HG02678 (cell line): ENCODE measurements at regions not wholly inside any gene's neighbourhood (a gene's known extent, or its start where the extent isn't known, plus 50 kb on each side); places are given as distances from the start of the nearest gene placed in this dataset.
"Not testable (repeated sequence)": the region's sequence is repeated elsewhere in the genome, so short reads cannot be mapped to it uniquely, and the experiment has no call there.

ENCODE experiments used
- ATAC-seq: cut with Tn5 transposase; IDR thresholded peaks from one replicate; pipeline ENCODE4 v1.9.1; 2021; ENCODE audit warnings: mild to moderate bottlenecking, moderate library complexity; ENCODE audit not compliant: unreplicated experiment

DNA sequence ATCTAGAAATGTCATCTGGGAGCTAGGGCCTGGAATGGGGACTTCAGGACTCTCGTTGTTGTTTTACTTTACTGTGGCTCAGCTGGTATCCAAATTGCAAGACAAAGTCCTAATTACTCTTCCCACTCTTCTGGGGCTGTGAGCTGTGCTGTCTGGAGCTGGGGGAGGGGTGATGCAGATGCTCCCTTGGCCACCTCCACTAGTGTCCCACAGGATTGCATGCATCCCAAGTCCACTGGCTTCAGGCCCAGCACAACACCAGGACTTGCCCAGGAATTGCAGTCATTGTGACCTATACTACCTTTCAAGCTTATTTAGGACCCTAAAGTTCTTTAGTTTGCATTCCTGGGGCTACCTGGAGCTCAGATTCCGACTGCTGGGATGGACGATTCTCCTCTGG lies 366.1 kb upstream of the FAM47C start:
- ATAC-seq: no peak

DNA sequence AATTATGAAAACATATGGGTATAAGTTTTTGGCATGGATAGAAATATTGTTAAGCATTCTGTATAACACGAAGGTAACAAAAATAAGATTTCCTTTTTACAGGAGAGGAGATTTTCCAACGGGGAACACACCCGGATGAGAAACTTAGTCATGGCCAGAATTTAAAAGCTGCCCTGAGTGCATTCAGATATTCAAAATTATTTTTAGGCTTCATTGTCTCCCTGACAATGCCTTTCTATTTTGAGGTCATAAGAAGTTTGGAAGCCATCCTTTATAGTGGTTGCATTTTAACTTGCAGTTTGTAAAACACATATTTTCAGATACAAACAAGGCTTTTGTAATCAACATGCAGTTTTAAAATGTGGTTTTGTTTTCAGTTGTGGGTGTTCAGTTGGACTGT lies 357.5 kb upstream of the FAM47C start:
- ATAC-seq: no peak

GRCh38 chrX:36683507-36683906 lies 324.7 kb upstream of the FAM47C start:
- no peak for ATAC-seq

- ATAC-seq: no peak
Observed at GRCh38 chrX:36684053-36684452, 324.1 kb upstream of the FAM47C start.

DNA sequence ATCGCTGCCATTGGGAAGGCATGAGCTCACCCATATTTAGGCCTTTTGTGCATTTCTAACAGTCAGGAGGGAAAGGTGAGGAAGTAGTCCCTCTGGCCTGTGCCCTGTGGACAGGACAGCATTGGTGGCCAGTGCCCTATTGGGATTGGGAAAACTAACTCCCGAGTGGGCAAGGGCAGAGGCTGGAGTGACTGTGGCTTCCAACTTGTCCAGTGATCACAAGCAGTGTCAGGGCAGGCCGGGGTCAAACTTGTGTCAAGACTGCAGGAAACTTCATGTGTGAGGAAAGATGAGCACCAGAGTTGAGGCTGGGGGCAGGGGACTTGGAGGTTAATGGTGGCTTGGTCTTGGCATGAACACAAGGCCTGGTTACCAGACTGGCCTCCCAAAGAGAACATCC lies 286.2 kb upstream of the FAM47C start:
- ATAC-seq: no peak

DNA sequence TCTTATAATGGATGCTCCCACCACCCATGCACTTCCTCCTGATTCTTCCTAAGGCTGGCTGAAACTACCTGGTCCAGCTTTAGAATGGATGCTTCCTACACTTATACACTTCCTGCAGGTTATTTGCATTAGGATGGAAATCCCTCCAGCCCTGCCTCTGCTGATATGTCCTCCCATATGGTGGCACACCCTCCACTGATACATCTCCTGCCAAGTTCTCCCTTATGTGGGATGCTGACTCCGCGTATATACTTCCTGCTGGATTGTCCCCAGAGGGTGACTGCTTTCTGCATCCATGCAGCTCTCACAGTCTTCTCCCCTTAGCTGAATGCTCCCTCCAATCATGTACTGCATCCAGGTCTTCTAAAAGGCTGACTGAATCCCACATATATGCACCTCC lies 254.6 kb upstream of the FAM47C start:
- no peak for ATAC-seq

DNA sequence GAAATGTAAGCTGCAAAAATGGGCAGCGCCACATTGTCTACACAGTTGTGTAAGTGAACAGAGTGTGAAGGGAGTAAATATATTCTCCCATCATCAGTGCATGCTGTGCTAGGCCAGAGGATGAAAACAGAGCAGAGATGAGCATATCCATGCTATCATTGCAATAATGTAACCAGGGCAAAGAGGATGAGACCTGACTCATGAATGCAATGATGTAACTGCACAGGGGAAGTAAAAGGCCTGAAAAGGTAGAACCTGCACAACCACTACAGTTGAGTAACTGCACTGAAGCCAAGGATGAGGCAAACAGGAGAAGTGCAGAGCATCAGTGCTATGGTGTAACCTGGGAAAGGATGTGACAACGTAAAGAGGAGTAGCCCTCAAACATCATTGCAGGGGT lies 220.4 kb upstream of the FAM47C start:
- no peak for ATAC-seq

DNA sequence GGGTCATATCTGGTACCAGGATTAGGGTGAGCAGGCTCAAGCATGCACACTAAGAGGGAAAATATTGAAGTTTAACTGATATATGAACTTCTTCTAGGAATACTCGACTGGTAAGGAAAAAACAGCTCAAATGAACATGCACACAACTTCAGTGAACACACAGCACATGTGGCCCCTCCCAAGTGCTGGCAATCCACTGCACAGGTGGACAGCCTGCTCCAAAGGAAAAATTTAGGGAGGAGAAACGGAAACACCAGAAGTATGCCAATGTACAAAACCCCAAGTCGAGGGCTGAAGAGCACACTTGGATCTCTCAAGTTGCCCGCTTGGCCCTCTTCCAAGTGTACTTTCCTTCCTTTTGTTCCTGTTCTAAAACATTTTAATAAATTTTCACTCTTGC lies 205.0 kb upstream of the FAM47C start:
- ATAC-seq: no peak

GRCh38 chrX:36804066-36804465 lies 204.1 kb upstream of the FAM47C start:
- ATAC-seq: no peak

DNA sequence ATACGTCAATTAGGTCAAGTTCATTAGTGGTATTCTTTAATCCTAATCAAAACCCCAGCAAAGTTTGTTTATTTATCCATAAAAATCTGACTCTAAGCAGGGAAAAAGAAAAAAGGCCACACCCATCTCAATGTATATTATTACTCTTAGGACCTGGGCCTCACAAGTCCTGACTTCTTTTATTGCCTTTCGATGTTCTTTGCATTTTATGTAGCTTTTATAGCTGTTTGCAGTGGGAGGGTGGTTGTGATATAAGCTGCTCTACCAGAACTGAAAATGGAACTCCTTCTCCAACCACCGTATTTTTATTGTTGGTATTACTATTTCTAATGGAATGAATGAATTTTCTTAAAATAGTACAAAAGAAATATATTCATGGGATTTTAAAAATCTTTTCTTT lies 163.3 kb upstream of the FAM47C start:
- ATAC-seq: no peak

DNA sequence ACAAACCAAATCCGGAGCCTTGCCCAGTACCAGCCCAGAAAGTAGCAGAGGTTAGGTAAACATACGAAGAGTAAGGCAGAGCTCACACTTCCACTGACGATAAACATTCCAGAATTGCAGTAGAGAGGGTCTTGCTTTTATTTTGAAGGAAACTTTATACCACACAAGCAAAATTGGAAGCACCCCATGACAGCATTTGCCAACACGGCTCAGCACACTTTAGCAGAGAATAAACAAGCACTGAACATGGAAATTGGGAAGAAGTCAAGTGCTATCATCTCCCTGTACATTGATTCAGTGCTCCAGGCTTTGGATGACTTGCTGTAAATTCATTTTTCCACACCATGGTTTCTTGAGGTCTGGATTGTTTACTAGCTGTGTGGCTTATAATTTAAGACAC lies 160.7 kb upstream of the FAM47C start:
- ATAC-seq: no peak

DNA sequence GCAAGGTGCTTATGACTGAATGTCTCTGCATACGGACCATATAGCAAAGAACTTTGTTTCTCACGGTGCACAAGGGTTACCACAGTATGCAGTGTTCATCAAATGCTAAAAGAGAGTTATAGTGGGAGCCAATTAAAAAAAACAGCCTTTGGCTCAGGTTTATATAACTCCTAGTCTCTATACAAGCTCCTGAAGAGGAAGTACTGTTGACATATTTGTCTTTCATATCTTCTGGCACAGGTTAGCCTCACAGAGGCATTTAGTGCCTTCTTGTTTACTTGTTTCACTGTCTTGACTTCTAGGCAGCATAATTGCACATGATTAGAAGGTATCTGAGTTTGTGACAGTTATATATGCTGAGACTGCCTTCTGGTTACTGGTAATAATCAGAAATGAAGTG lies 158.8 kb upstream of the FAM47C start:
- no peak for ATAC-seq

- ATAC-seq: no peak
Observed at GRCh38 chrX:36856849-36857248, 151.3 kb upstream of the FAM47C start.

DNA sequence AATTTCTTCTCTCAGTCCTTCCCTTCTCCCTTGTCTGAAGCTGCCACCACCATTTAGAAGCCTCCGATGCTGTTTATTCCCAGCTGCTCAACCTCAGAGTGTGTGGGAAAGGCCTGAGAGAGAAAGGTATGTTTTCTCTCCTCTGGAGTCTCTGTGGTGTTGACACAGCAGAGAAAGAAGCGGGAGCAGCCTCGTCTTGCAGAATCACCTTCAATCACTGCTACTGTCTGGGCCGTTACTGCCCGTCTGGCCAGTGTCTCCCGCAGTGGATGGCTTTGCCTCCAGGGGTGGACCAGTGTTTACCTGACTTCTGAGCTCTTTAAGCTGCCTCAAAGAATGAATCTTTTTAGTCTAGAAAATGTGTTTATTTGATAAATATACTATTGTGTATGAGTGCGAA lies 148.9 kb upstream of the FAM47C start:
- ATAC-seq: no peak

DNA sequence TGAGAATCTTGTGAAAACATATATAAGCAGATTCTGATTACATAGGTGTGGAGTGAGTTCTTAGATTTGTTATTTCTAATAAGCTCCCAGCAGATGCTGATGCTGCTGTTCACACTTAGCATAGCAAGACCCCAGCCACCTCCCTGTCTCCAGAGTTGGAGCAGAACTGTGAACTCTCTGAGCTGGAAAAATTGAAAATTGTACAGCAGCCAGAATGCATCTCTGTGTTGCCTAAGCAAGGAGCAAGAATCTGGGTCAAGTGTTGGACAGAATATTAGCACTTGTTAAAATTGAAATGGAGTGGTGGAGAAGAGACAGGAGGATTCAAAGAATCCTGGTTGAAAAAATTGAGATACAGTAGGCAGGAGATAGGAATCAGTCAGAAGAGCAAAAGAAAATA lies 146.6 kb upstream of the FAM47C start:
- no peak for ATAC-seq

DNA sequence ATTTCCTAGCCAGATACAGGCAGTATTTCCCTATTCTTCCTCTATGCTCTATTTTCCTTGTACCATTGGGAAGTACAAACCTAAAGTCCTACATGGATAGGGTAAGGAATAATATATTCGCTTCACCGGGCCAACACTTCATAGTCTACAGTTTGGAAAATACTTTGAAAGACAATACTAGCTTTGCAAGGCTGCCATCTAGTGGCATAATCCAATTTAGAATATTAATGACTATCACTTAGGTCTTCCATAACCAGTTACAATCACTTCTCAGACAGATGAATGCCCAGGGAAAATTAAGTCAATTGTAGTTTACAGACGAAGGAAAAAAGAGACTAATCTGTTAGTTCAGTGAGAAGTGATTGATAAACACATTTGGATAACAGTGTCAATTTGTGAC lies 141.0 kb upstream of the FAM47C start:
- no peak for ATAC-seq

GRCh38 chrX:36868592-36868991 lies 139.6 kb upstream of the FAM47C start:
- ATAC-seq: no peak

DNA sequence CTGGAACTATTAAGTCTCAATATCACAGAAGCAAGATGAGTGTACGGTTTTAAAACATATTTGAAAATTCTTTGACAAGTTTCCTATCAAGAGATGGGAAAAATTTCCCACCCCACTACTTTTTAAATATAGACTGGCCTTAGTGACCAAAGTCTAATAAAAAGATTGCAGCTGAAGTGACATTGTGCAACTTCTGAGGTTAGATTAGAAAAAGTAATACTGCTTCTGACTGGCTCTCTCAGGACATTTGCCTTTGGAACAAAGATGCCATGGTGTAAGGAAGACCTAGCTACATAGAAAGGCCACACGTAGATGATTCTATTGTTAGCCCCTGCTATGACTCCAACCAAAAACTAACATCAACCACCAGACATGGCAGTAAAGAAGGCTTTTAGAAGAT lies 138.7 kb upstream of the FAM47C start:
- ATAC-seq: no peak

DNA sequence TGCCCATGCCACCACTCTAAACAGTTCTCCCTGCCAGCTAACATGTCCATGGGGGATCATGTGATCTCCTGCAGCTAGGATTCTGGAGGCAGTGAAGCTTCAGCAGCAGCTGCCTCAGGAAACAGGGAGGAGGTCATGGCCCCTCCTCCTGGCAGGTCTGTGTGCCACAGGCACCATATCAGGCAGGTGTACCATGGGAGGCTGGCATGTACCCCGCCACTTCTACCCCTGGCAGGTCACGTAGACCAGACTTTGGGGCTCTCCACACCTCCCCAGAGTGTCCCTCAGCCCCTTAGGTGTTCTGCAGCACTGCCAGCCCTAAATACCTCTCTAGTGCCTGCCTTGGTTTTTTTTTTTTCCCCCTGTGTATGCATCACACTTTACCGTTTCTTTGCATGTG lies 110.5 kb upstream of the FAM47C start:
- no peak for ATAC-seq

DNA sequence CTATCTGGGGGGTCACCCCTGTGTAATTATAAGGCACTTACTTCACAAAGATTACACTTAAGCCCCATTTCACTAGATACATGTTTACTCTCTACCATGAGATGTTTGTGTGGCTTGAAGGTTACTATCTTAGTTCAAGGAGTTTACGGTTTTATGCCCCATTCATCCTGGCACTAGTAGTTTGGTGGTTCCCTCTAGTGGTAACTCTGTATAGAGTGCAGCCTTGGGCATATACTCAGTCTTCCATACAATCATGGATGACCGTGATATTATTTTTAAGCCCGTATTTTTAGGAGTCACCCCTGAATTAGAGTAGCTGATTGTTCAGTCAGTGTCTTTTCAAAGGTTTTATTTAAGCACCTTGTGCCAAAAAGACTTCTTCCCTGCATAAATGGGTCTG lies 109.9 kb upstream of the FAM47C start:
- ATAC-seq: peak; percentile 66

DNA sequence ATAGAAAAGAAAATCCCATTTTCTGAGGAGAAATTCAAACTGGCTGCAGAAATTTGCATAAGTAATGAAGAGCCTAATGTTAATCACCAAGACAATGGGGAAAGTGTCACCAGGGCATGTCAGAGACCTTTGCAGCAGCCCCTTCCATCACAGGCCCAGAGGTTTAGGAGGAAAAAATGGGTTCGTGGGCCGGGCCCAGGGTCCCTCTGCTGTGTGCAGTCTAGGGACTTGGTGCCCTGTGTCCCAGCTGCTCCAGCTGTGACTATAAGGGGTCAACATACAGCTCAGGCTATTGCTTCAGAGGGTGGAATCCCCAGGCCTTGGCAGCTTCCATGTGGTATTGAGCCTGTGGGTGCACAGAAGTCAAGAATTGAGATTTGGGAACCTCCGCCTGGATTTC lies 103.6 kb upstream of the FAM47C start:
- not testable (repeated sequence) for ATAC-seq

GRCh38 chrX:36908801-36909675 lies 99.1 kb upstream of the FAM47C start:
- peak; percentile 57 for ATAC-seq

DNA sequence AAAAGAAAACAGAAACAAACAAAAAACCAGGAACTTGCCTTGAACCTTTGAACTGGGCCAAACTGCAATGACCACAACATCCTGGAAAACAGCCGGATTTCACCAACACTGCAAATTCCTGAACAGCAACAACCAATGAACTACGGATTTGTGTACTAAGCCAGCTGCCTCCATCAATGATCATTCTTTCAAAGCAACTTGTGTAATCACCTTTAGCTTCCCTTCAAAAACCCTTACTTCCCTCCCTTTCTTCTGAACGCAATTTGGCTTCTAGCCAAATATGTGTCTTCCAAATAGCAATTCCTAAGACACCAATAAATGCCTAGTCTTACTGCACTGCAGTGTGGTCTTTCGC lies 98.5 kb upstream of the FAM47C start:
- ATAC-seq: no peak
